ENCODE measurements at regions not wholly inside any gene's neighbourhood (a gene's known extent, or its start where the extent isn't known, plus 50 kb on each side); places are given as distances from the start of the nearest gene placed in this dataset.

- DNase-seq (ENCODE audit: low read depth in 4 of 4, low spot score in 2 of 4), result no peak
Measured at GRCh38 chr20:17012546-17013226, 214.2 kb upstream of the PCSK2 start.

- no peak for DNase-seq (ENCODE audit: low read depth in 4 of 4, low spot score in 2 of 4)
Measured at GRCh38 chr20:17014217-17014616, 212.6 kb upstream of the PCSK2 start.

DNA sequence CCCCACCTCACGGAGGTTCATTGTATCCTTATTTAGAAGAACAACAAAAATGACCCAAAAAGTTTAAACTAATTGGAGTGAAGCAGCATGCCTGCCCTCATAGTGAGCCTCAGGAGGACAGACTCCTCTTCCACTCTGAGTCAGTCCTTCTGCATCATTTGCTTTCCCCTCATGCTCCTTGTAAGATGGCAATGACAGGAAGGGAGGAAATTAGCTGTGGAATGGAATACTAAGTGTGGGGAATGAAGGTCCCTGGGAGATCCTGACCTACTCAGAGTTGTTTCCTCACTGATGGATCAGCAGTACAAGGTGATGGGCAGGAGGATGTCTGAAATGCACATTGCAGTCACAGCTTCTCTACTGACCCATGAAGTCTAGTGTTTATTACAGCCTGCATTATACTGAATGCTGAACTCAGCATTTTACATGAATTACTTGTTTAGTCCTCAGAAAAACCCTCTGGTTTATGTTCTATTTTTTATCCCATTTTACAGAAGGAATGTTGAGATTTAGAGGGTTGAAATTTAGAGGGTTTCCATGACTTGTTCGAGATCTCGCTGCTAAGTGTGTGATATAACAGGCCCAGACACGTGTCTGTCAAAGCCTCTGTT, 212.0 kb upstream of the PCSK2 start:
- DNase-seq (ENCODE audit: low read depth in 4 of 4, low spot score in 2 of 4), result no peak

- no peak for DNase-seq (ENCODE audit: low read depth in 4 of 4, low spot score in 2 of 4)
Measured at GRCh38 chr20:17017232-17017631, 209.6 kb upstream of the PCSK2 start.

- no peak for DNase-seq (ENCODE audit: low read depth in 4 of 4, low spot score in 2 of 4)
Measured at GRCh38 chr20:17021481-17021880, 205.4 kb upstream of the PCSK2 start.

- no peak for DNase-seq (ENCODE audit: low read depth in 4 of 4, low spot score in 2 of 4)
Measured at GRCh38 chr20:17023036-17023435, 203.8 kb upstream of the PCSK2 start.

GRCh38 chr20:17023806-17024205, 203.0 kb upstream of the PCSK2 start:
- DNase-seq (ENCODE audit: low read depth in 4 of 4, low spot score in 2 of 4), result no peak

DNA sequence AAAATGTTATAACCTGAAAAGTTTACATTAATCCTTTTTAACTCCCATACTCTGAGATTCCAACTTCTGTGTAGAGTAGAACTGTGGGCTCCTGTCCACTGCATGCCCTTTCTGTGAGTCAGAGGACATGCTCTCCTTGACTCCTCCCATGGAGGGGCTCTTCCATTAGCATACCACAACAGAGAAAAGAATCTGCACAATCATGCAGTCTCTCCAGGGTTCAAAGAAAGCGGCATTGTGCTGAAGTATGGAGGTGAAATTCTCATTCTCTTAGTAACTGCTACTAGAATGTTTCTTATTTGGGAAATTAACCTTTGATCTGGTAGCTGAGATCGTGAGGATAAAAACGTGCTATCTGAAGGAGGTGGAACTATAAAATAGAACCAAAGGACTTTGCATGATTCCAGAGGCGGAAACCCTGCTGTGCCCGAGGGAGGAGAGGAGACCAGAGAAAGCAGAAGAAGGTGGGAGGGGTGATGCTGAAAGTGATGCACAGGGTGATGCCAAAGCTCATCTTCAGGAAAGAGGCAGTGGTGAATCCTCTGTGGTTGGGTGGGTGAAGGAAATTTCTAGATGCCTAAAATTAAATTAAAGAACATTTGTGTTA, 202.2 kb upstream of the PCSK2 start:
- DNase-seq (ENCODE audit: low read depth in 4 of 4, low spot score in 2 of 4), result no peak

GRCh38 chr20:17026346-17026745, 200.5 kb upstream of the PCSK2 start:
- DNase-seq (ENCODE audit: low read depth in 4 of 4, low spot score in 2 of 4), result no peak

GRCh38 chr20:17029698-17030097, 197.1 kb upstream of the PCSK2 start:
- no peak for DNase-seq (ENCODE audit: low read depth in 4 of 4, low spot score in 2 of 4)

GRCh38 chr20:17036541-17036940, 190.3 kb upstream of the PCSK2 start:
- DNase-seq (ENCODE audit: low read depth in 4 of 4, low spot score in 2 of 4), result no peak

- DNase-seq (ENCODE audit: low read depth in 4 of 4, low spot score in 2 of 4), result no peak
Measured at GRCh38 chr20:17042122-17042521, 184.7 kb upstream of the PCSK2 start.

DNA sequence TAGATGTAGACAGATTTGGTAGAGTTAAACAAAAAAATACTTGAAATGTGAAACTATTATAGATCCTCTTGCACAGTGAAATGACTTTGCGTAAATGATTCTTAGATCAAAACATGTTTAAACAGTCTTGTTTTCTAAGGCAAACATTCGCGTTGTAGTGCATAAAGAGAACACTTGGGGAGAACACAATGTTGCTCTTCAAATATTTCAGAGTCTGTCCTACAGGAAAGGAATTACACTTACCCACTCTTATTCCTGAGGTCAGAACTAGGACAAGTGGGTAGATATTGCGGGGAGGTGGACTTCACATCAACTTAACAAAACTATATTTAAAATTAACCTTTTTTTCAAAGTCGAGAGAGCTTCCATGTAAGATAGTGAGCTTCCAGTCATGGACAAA, 183.5 kb upstream of the PCSK2 start:
- DNase-seq (ENCODE audit: low read depth in 4 of 4, low spot score in 2 of 4), result no peak

DNA sequence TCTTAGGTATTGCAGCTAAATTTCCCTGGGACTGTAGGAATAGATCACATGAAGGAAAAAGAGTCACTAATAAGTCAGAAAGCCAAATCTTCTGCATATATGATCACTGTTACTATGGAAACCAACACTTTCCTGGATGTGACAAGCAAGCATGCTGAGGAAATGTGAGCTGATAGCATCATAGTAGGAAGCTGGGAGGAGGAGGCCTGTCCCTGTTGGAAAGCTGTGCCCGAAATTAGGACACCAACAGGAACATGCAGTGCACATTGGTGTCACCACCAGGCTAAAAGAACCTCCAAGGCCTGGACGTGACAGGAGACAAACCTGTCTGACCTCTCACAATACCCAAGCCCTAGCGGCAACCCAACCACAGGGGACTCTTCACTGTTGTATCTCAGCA, 181.9 kb upstream of the PCSK2 start:
- DNase-seq (ENCODE audit: low read depth in 4 of 4, low spot score in 2 of 4), result no peak

GRCh38 chr20:17059465-17059864, 167.4 kb upstream of the PCSK2 start:
- no peak for DNase-seq (ENCODE audit: low read depth in 4 of 4, low spot score in 2 of 4)

DNA sequence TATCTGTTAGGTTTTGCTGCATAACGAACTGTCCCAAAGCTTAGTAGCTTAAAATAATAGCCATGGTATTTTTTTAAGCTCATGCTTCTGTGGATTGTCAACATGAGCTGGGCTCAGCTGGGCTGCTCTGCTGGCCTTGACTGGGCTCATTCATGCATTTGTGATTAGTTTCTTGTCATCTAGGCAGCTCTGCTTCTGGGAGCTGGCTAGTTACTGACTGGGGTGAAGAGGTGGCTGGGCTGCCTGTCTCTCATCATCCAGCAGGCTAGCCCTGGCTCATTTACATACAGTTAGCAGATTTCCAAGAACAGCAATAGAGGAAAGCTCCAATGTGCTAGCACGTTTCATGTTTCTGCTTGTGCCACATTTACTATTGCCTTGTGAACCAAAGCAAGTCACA, 165.1 kb upstream of the PCSK2 start:
- no peak for DNase-seq (ENCODE audit: low read depth in 4 of 4, low spot score in 2 of 4)

DNA sequence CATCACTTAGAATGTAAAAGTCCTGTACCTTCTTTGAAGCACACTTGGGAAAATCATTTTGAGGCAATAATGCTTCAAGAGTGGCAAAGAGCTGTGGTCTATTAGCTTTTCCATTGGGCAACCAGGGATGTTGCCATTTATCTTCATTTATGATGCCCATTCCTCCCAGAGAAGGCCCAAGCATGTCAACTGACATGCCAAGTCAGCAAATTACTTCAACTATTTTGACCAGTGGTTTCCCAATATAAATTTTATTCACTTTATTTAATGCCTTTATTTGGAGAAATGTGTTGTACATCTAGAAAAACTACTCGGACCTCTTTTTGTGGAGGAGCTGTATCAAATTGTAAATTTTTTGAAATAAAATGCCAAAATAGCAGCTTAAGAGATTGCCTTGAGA, 164.1 kb upstream of the PCSK2 start:
- no peak for DNase-seq (ENCODE audit: low read depth in 4 of 4, low spot score in 2 of 4)

- DNase-seq (ENCODE audit: low read depth in 4 of 4, low spot score in 2 of 4), result no peak
Measured at GRCh38 chr20:17066902-17067301, 159.9 kb upstream of the PCSK2 start.

DNA sequence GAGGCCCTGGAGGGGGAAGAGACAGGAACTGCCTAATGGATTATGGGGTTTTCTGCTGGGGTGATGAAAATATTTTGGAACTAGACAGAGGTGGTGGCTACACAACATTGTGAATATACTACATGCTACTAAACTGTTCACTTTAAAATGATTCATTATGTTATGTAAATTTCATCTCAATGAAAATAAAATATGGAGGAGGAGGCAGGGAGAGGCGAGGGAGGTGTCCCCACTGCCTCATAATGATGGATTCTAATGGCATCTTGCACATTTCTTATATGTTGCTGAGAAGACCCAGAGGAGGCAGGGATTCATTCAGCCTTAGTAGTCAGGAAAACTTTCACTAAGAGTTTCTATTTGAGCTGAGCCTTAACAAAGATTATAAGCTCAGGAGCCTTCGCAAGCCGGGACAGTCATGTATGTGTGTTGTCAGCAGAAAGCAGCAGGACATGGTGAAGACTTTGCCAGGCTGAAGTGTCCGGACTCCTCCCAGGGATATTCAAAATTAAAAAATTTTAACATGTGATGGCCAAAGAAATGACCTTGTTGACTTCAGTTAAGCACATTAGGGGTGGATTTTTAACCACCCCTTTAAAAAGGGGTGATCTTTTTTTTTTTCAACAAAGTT, 158.6 kb upstream of the PCSK2 start:
- no peak for DNase-seq (ENCODE audit: low read depth in 4 of 4, low spot score in 2 of 4)

DNA sequence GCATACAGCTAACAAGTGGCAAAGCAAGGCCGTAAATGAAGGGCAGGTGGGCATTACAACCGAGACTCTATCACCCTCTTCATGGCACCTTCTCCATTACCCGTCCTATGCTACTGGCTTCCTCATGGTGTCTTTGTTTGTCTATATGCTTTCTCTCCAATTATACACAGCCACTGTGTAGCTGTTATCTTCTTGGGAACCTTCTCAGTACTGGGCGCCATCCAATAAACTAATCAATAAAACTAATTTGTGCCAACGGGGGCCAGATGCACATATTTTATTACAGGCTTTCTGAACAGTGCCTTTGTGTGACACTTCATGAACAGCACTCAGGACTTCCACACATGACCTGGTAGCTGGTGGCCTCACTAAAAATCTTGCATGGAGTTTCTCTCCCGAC, 149.8 kb upstream of the PCSK2 start:
- DNase-seq (ENCODE audit: low read depth in 4 of 4, low spot score in 2 of 4), result no peak

DNA sequence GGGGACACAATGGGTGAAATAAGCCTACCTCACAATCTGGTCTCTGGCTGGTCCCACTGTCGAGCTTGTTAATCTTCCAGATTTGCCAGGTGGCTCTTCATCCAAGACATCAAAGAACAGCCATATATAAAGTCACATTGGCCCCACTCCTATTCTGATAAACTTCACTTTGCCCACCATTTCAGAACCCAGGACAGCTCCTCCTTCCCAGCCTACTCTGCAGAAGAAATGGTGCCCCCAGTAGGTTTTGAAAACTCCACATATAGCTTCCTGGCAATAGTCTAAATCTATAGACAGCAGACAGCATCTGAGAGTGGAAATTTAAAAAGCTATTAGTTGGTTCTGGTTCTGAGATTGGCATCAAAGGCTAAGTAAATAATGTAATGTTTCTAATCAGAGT, 143.1 kb upstream of the PCSK2 start:
- DNase-seq (ENCODE audit: low read depth in 4 of 4, low spot score in 2 of 4), result peak in 3 of 4 donors; percentile 4 to 13 (median 11)

- no peak for DNase-seq (ENCODE audit: low read depth in 4 of 4, low spot score in 2 of 4)
Measured at GRCh38 chr20:17084909-17085308, 141.9 kb upstream of the PCSK2 start.

All from left renal cortex interstitium (tissue), 4 donors.